HG03432 (cell line): ENCODE measurements at regions not wholly inside any gene's neighbourhood (a gene's known extent, or its start where the extent isn't known, plus 50 kb on each side); places are given as distances from the start of the nearest gene placed in this dataset.

ENCODE experiments used
- ATAC-seq: cut with Tn5 transposase; IDR thresholded peaks from one replicate; pipeline ENCODE4 v1.9.1; 2021; ENCODE audit warnings: mild to moderate bottlenecking, moderate library complexity; ENCODE audit not compliant: unreplicated experiment

GRCh38 chr1:221408117-221408803, 333.6 kb downstream of the DUSP10 start:
- no peak for ATAC-seq

GRCh38 chr1:221411283-221411682, 330.6 kb downstream of the DUSP10 start:
- no peak for ATAC-seq

GRCh38 chr1:221414772-221415539, 326.9 kb downstream of the DUSP10 start:
- ATAC-seq, result no peak

GRCh38 chr1:221415651-221416050, 326.2 kb downstream of the DUSP10 start:
- ATAC-seq, result no peak

GRCh38 chr1:221416142-221416541, 325.7 kb downstream of the DUSP10 start:
- ATAC-seq, result no peak

GRCh38 chr1:221416723-221417122, 325.2 kb downstream of the DUSP10 start:
- no peak for ATAC-seq

GRCh38 chr1:221418346-221418745, 323.5 kb downstream of the DUSP10 start:
- no peak for ATAC-seq

- no peak for ATAC-seq
Observed at GRCh38 chr1:221419513-221420095, 322.3 kb downstream of the DUSP10 start.

- no peak for ATAC-seq
Observed at GRCh38 chr1:221429264-221429663, 312.6 kb downstream of the DUSP10 start.

GRCh38 chr1:221430152-221430960, 311.5 kb downstream of the DUSP10 start:
- ATAC-seq, result no peak

- no peak for ATAC-seq
Observed at GRCh38 chr1:221431068-221431651, 310.7 kb downstream of the DUSP10 start.

GRCh38 chr1:221431961-221432360, 309.9 kb downstream of the DUSP10 start:
- no peak for ATAC-seq

- ATAC-seq, result no peak
Observed at GRCh38 chr1:221435504-221435904, 306.4 kb downstream of the DUSP10 start.

- no peak for ATAC-seq
Observed at GRCh38 chr1:221437171-221437570, 304.7 kb downstream of the DUSP10 start.

GRCh38 chr1:221437926-221438325, 304.0 kb downstream of the DUSP10 start:
- no peak for ATAC-seq

GRCh38 chr1:221439008-221439746, 302.7 kb downstream of the DUSP10 start:
- peak; percentile 94 for ATAC-seq

- ATAC-seq, result peak; percentile 52
Observed at GRCh38 chr1:221439747-221440501, 302.0 kb downstream of the DUSP10 start.

- no peak for ATAC-seq
Observed at GRCh38 chr1:221440658-221441057, 301.2 kb downstream of the DUSP10 start.

- no peak for ATAC-seq
Observed at GRCh38 chr1:221442056-221442455, 299.8 kb downstream of the DUSP10 start.
